HG02885 (cell line): ENCODE measurements at regions not wholly inside any gene's neighbourhood (a gene's known extent, or its start where the extent isn't known, plus 50 kb on each side); places are given as distances from the start of the nearest gene placed in this dataset.

ENCODE experiments used
- ATAC-seq: cut with Tn5 transposase; IDR thresholded peaks from one replicate; pipeline ENCODE4 v1.9.1; 2021; ENCODE audit warnings: mild to moderate bottlenecking; ENCODE audit not compliant: unreplicated experiment, poor library complexity

- ATAC-seq: no peak
Measured at GRCh38 chr10:131478377-131478989, 167.0 kb upstream of the TCERG1L start.

DNA sequence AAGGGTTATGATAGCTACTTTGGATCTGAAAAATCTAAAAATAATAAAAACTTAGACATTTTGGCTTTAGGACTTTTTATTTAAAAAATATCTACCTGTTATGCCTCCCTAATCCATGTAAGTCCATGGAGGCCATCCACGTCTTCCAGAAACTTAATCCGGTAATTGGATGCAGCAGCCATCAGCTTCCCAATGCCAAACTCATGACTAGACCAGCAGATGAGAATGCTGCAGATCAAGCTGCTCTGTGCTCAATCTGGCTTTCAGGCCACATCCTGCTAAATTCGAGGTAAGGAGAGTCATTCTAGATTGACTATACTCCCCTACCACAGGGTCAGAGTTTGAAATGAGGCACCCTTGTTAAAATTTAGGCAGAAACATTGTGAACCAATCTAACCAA is 168.5 kb upstream of the TCERG1L start:
- ATAC-seq: no peak

DNA sequence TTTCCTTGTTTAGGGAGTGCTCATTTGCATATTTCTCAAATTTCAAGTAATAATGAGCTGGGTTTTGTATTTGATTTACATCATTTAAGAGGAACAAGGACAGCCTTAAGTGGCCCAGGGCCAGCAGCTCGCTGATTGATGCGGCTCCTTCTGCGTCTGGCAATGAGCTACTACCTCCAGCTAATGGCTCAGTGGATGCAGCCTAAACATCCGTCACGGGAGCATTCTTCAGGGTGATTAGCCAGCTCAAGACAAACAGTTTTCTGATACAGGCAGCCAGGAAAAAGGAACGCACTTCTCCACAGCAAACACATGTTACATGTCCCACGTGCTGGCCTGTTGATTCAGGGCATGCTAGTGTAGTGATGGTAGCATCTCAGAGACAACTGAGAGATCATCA is 169.3 kb upstream of the TCERG1L start:
- no peak for ATAC-seq

DNA sequence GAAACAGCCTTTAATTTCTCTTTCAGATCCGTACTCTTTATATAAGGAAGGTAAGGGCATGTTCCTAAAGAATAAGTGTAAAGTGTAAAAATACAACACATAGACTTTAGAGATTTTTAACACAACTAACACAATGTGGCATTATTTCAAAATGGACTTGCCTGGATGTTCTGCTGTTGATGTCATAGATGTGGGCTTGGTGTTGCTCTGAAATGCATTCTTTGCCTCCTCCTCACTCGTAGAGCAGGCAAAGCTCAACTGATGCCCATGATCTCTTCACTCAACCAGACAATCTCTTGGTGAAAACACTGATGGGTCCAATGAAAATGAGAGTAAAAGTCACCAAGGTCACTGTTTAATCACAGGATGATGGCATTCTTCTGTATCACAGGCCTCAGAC is 174.2 kb upstream of the TCERG1L start:
- ATAC-seq: no peak

DNA sequence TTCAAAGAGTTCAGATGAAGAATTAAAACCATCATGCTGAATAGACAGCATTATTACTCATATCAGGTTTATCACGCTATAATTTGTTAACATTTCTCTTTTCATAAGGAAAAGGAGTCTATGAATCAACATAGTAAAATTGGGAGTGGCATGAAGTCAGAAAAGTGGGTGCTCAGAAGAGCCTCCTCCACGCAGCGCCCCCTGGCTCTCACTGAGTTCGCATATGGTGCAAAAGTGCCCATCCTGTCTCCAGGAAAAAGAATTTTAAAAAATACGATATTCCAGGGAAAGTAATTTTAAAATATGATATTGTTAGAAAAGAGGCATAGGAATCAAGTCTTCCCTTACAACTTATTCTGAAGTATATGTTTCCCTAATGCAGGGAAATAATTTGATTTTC is 176.3 kb upstream of the TCERG1L start:
- no peak for ATAC-seq

- ATAC-seq: no peak
Measured at GRCh38 chr10:131490991-131491594, 179.6 kb upstream of the TCERG1L start.

DNA sequence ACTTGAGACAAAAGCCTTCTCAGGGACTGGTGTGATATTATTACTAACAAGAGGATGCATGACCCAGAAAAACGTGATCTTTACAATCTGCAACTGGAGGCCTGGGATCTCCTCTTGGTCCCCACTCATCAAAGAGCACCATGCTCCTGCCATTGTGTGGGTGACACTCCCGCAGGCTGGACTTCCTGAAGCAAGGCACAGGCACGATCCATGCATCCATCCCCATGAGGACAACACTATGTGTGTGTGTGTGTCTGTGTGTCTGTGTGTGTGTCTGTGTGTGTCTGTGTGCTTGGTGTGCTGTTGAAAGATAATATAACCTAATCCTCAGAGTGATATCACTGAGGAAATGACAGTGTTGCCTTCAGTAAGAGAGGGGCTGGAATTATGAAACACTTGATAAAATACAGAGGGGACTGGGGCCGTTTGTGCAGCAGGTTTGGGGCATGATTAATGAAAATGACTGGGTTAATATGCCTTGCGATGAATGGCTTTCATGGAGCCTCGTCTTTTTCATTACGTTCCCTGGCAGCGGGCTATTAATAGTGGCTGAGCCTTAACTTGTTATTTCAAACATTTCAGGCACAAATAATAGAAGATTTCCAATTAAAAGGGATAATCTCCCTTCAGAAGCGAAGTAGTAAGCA is 180.8 kb upstream of the TCERG1L start:
- no peak for ATAC-seq

GRCh38 chr10:131493432-131493831 is 181.9 kb upstream of the TCERG1L start:
- no peak for ATAC-seq

DNA sequence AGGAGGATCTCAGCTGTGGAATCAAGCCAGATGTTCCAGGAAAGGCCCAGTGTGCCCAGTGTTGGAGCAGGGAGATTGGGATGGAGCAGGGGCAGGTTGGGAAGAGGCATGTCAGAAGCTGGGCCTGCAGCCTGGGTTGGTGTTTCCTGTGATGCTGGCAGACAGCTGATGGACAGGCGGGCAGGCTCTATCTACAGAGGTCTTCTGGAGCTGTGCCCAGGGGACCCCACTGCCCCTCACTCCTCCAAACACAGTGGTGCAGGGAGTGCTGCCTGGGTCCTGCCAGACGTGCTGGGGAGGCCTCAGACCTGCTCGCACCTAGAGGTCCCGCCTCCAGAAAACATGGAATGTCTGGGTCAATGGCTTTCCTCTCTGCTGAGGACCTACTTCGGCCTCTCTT is 182.9 kb upstream of the TCERG1L start:
- ATAC-seq: no peak

- ATAC-seq: no peak
Measured at GRCh38 chr10:131495224-131495623, 183.7 kb upstream of the TCERG1L start.

DNA sequence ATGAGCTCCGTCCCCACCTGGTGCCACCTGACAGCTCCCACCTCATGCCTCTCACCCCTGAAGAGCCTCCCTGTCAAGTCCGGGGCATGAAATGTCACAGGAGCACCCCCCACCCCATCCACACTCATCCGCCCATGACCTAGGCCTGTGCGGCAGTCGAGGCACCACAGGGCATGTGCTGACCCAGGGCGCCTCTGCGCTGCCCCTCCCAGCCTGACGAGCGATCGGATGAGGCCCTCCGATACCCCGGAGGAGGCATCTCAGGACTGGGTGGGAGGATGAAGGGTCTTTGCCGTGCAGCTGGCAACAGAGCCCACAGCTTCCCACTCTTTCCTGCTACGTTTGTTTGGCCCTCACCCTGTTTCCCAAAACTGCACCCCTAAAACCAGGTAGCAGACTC is 184.4 kb upstream of the TCERG1L start:
- ATAC-seq: no peak

GRCh38 chr10:131496351-131497052 is 185.0 kb upstream of the TCERG1L start:
- ATAC-seq: no peak

DNA sequence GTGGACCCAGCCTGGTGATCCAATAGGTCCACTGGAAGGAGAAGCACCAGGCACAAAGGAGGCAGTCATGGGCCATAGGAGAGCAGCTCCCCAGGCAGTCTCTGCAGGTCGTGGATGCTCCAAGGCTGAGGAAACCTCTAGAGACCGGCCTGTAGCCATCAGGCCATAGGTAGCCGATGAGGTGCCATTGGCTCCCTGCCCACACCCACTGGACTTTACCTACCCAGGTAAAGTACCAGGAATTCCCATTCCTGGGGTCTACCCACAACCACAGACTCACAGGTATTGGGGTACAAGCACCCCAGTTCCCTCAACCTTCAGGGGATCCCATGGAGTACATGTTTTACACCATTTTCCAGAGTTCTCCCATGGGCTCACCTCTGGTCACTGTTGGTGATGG is 188.0 kb upstream of the TCERG1L start:
- ATAC-seq: no peak

- no peak for ATAC-seq
Measured at GRCh38 chr10:131500181-131500580, 188.7 kb upstream of the TCERG1L start.

- ATAC-seq: no peak
Measured at GRCh38 chr10:131500892-131501291, 189.4 kb upstream of the TCERG1L start.

GRCh38 chr10:131503992-131504391 is 192.5 kb upstream of the TCERG1L start:
- no peak for ATAC-seq

GRCh38 chr10:131511391-131511790 is 199.9 kb upstream of the TCERG1L start:
- no peak for ATAC-seq

- no peak for ATAC-seq
Measured at GRCh38 chr10:131512852-131513251, 201.3 kb upstream of the TCERG1L start.

DNA sequence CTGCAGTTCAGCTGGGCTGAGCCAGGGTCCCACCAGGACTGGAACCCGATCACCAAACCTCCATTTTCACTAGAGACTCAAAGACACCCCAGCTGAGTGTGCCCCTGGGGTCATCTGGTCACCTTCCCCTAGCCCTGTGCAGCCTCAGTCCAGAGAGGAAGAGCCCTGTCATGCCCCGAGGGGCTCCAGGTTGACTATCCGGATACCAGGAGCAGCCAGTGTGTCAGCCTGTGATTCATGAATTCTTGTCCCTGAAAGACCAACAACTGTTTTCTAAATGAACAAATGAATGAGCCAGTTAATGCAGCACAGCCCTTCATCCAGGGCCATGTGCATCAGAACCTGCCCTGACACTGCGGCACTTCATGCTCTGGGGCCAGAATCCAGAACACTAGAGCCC is 201.9 kb upstream of the TCERG1L start:
- ATAC-seq: no peak

DNA sequence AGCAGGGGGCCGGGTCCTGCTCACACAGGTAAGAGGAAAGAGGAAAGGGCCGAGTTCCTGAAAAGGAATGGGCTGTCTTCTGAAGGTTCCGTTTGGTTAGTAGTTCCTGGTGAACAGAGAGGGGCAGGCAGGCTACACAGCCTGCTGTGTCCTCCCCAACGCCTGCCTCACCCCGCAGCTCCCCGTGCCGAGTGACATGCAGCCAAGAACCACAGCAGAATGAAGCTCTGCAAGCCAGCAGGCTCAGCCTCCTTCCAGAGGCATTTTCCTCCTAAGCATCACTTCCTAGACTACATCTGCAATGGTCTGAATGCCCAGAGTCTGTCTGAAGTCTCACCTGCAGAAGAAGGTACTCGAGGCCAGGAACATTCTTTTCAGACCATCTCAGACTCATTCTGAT is 202.4 kb upstream of the TCERG1L start:
- ATAC-seq: no peak

GRCh38 chr10:131514454-131514853 is 202.9 kb upstream of the TCERG1L start:
- peak; percentile 43 for ATAC-seq
